ENCODE measurements at regions not wholly inside any gene's neighbourhood (a gene's known extent, or its start where the extent isn't known, plus 50 kb on each side); places are given as distances from the start of the nearest gene placed in this dataset.

- no peak for TF ChIP-seq ZNF274 (IDR thresholded peaks at IDR 0.05; ENCODE audit: low read depth, low read length)
- TF ChIP-seq YY1 (IDR thresholded peaks at IDR 0.05; ENCODE audit: insufficient read depth, insufficient read length) = no peak
Measured at GRCh38 chr2:6788614-6789013, 77.1 kb downstream of the CMPK2 start.

Measured in NT2/D1 (cell line).